Neural progenitor cell (in vitro differentiated cells): ENCODE measurements at regions not wholly inside any gene's neighbourhood (a gene's known extent, or its start where the extent isn't known, plus 50 kb on each side); places are given as distances from the start of the nearest gene placed in this dataset.

Experiments
- CTCF ChIP-seq: fragments of 200-600 bp; sonication (generic); IDR thresholded peaks from 2 replicates; pipeline ENCODE4 v1.5.1; 2017; ENCODE audit warnings: antibody characterized with exemption, mild to moderate bottlenecking
- EZH2 ChIP-seq: fragments of 200-600 bp; sonication (generic); IDR thresholded peaks from 2 replicates; pipeline ENCODE4 v1.6.1; 2017; ENCODE audit warnings: antibody characterized with exemption, mild to moderate bottlenecking, moderate library complexity
- EZH2phosphoT487 ChIP-seq: fragments of 200-600 bp; sonication (generic); IDR thresholded peaks from 2 replicates; pipeline ENCODE4 v1.6.1; 2017; ENCODE audit warnings: antibody characterized with exemption

- no peak for TF ChIP-seq EZH2
- TF ChIP-seq CTCF, result no peak
- TF ChIP-seq EZH2phosphoT487, result no peak
These were observed 464.1 kb downstream of the PLCL1 start for GRCh38 chr2:198268519-198268918.
